DOHH2 (cell line): ENCODE measurements at regions not wholly inside any gene's neighbourhood (a gene's known extent, or its start where the extent isn't known, plus 50 kb on each side); places are given as distances from the start of the nearest gene placed in this dataset.

ENCODE experiments used
- H3F3A ChIP-seq: fragments of 200-600 bp; sonication (generic), shearing (Covaris generic); 2 replicates; pipeline ENCODE4 v1.6.0; 2016; ENCODE audit warnings: antibody characterized with exemption, mild to moderate bottlenecking; ENCODE audit not compliant: control insufficient read depth, insufficient read depth
- H3K27ac ChIP-seq: fragments of 200-600 bp; sonication (generic); 2 replicates; pipeline ENCODE4 v1.5.1; 2014; ENCODE audit warnings: low read depth, mild to moderate bottlenecking, low read length, moderate library complexity
- H3K27me3 ChIP-seq: fragments of 200-600 bp; sonication (generic); 2 replicates; pipeline ENCODE4 v1.6.1; 2014; ENCODE audit warnings: mild to moderate bottlenecking, low read length, mixed read lengths; ENCODE audit not compliant: control insufficient read depth
- H3K36me3 ChIP-seq: fragments of 200-600 bp; sonication (generic); 2 replicates; pipeline ENCODE4 v1.6.1; 2014; ENCODE audit warnings: mild to moderate bottlenecking, low read length, moderate library complexity, mixed read lengths; ENCODE audit not compliant: control insufficient read depth
- H3K4me1 ChIP-seq: fragments of 200-600 bp; sonication (generic); 2 replicates; pipeline ENCODE4 v1.6.1; 2014; ENCODE audit warnings: mild to moderate bottlenecking, low read length, mixed read lengths; ENCODE audit not compliant: control insufficient read depth
- H3K4me2 ChIP-seq: fragments of 200-600 bp; sonication (generic); 2 replicates; pipeline ENCODE4 v1.6.0; 2014; ENCODE audit warnings: mild to moderate bottlenecking, low read length, moderate library complexity
- H3K4me3 ChIP-seq: fragments of 200-600 bp; sonication (generic); 2 replicates; pipeline ENCODE4 v1.5.1; 2014; ENCODE audit warnings: mild to moderate bottlenecking, low read length, mixed read lengths
- H3K79me2 ChIP-seq: fragments of 200-600 bp; sonication (generic); 2 replicates; pipeline ENCODE4 v1.6.1; 2014; ENCODE audit warnings: mild to moderate bottlenecking, low read length, mixed read lengths; ENCODE audit not compliant: control insufficient read depth
- H3K9me2 ChIP-seq: fragments of 200-600 bp; sonication (generic); replicated peaks from 2 replicates; pipeline ENCODE4 v1.6.1; 2014; ENCODE audit warnings: mild to moderate bottlenecking, low read length, mixed read lengths; ENCODE audit not compliant: control insufficient read depth
- H3K9me3 ChIP-seq: fragments of 200-600 bp; sonication (generic); 2 replicates; pipeline ENCODE4 v1.6.1; 2014; ENCODE audit warnings: antibody characterized with exemption, low read length, mixed read lengths; ENCODE audit not compliant: control insufficient read depth, insufficient read depth
- H4K20me1 ChIP-seq: fragments of 200-600 bp; sonication (generic); 2 replicates; pipeline ENCODE4 v1.6.0; 2014; ENCODE audit warnings: low read depth, mild to moderate bottlenecking, antibody characterized with exemption, low read length, moderate library complexity; ENCODE audit not compliant: control insufficient read depth, insufficient read depth
- CTCF ChIP-seq: fragments of 200-600 bp; sonication (generic); IDR thresholded peaks from one replicate; pipeline ENCODE4 v1.5.1; 2014; ENCODE audit warnings: antibody characterized with exemption, mild to moderate bottlenecking, low read depth, low read length; ENCODE audit not compliant: poor library complexity, severe bottlenecking
- EZH2phosphoT487 ChIP-seq: fragments of 200-600 bp; sonication (generic); IDR thresholded peaks from 2 replicates; pipeline ENCODE4 v1.6.1; 2017; ENCODE audit warnings: borderline replicate concordance, mild to moderate bottlenecking, antibody characterized with exemption, low read length, moderate library complexity, mixed read lengths

GRCh38 chr18:70432804-70433400 is 144.1 kb downstream of the SOCS6 start:
- H3K27ac ChIP-seq: no peak overlapping the region
- H3K4me3 ChIP-seq: no peak overlapping the region
- no peaks in the 10 kb centered on the region for H3F3A ChIP-seq
- no peaks in the 10 kb centered on the region for H3K27me3 ChIP-seq
- no peaks in the 10 kb centered on the region for H3K9me2 ChIP-seq
- no peaks in the 10 kb centered on the region for H3K79me2 ChIP-seq
- no peak overlapping the region for H3K4me2 ChIP-seq
- no peaks in the 10 kb centered on the region for H4K20me1 ChIP-seq
- TF ChIP-seq CTCF (peak; percentile 9), EZH2phosphoT487 (no peak)
- no peaks in the 10 kb centered on the region for H3K9me3 ChIP-seq
- H3K36me3 ChIP-seq: no peaks in the 10 kb centered on the region
- H3K4me1 ChIP-seq: no peaks in the 10 kb centered on the region

DNA sequence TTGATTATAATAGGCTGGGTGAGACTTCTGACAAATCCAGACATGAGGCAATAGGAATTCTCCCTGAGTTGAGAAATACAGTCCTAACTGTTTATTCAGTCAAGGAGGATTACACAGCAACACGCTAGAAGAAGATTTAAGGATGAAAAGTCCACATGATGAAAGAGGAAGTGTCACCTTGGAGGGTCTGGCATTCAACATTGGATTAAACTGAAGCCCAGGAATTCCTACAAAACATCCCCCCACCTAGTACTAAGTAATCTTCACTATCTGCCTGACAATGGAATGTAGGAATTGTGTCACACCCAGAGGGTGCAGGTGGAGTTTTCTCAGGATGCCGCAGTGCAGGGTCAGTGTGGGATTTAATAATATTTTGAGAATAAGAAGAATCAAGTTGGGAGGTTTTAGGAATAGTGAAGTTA is 142.4 kb downstream of the SOCS6 start:
- Histone ChIP-seq H3K4me1 (no peaks in the 10 kb centered on the region), H3K79me2 (no peaks in the 10 kb centered on the region), H3K27ac (no peak overlapping the region), H3K36me3 (no peaks in the 10 kb centered on the region), H3K4me2 (no peak overlapping the region), H3K9me3 (no peaks in the 10 kb centered on the region), H4K20me1 (no peaks in the 10 kb centered on the region), H3K27me3 (no peaks in the 10 kb centered on the region), H3K4me3 (no peak overlapping the region), H3K9me2 (no peaks in the 10 kb centered on the region), H3F3A (no peaks in the 10 kb centered on the region)
- TF ChIP-seq EZH2phosphoT487: no peak
- TF ChIP-seq CTCF: no peak

GRCh38 chr18:70430501-70431173 is 141.8 kb downstream of the SOCS6 start:
- Histone ChIP-seq H3K27ac (no peak overlapping the region), H3K79me2 (no peaks in the 10 kb centered on the region), H3K4me1 (no peaks in the 10 kb centered on the region), H3K9me3 (no peaks in the 10 kb centered on the region), H3K9me2 (no peaks in the 10 kb centered on the region), H3K4me2 (no peak overlapping the region), H3F3A (no peaks in the 10 kb centered on the region), H3K4me3 (no peak overlapping the region), H3K27me3 (no peaks in the 10 kb centered on the region), H4K20me1 (no peaks in the 10 kb centered on the region), H3K36me3 (no peaks in the 10 kb centered on the region)
- TF ChIP-seq CTCF (no peak), EZH2phosphoT487 (no peak)
